Neural progenitor cell (in vitro differentiated cells): ENCODE measurements at regions not wholly inside any gene's neighbourhood (a gene's known extent, or its start where the extent isn't known, plus 50 kb on each side); places are given as distances from the start of the nearest gene placed in this dataset.

Experiments used
- DNase-seq: peaks from one replicate; pipeline ENCODE4 v3.0.0-alpha.2; 2016; ENCODE audit warnings: low spot score
- H2AFZ ChIP-seq: fragments of 200-600 bp; sonication (generic); replicated peaks from 2 replicates; pipeline ENCODE4 v1.6.1; 2016; ENCODE audit warnings: antibody characterized with exemption
- H3F3A ChIP-seq: fragments of 200-600 bp; sonication (generic); 2 replicates; pipeline ENCODE4 v1.6.1; 2016; ENCODE audit warnings: antibody characterized with exemption, low read depth
- H3K27ac ChIP-seq: fragments of 200-600 bp; sonication (generic); 2 replicates; pipeline ENCODE4 v1.5.1; 2016; ENCODE audit warnings: mild to moderate bottlenecking
- H3K27me3 ChIP-seq: fragments of 200-600 bp; sonication (generic); 2 replicates; pipeline ENCODE4 v1.6.1; 2016; ENCODE audit warnings: mild to moderate bottlenecking, moderate library complexity
- H3K36me3 ChIP-seq: fragments of 200-600 bp; sonication (generic); 2 replicates; pipeline ENCODE4 v1.5.1; 2016
- H3K4me1 ChIP-seq: fragments of 200-600 bp; sonication (generic); 2 replicates; pipeline ENCODE4 v1.6.1; 2016; ENCODE audit warnings: mixed run types
- H3K4me2 ChIP-seq: fragments of 200-600 bp; sonication (generic); 2 replicates; pipeline ENCODE4 v1.6.1; 2016
- H3K4me3 ChIP-seq: fragments of 200-600 bp; sonication (generic); 2 replicates; pipeline ENCODE4 v1.5.1; 2016
- H3K79me2 ChIP-seq: fragments of 200-600 bp; sonication (generic); 2 replicates; pipeline ENCODE4 v1.6.1; 2016; ENCODE audit warnings: low read depth
- H3K9ac ChIP-seq: fragments of 200-600 bp; sonication (generic); 2 replicates; pipeline ENCODE4 v1.6.1; 2016
- H3K9me3 ChIP-seq: fragments of 200-600 bp; sonication (generic); 2 replicates; pipeline ENCODE4 v1.5.1; 2016; ENCODE audit warnings: low read depth
- H4K20me1 ChIP-seq: fragments of 200-600 bp; sonication (generic); 2 replicates; pipeline ENCODE4 v1.6.1; 2016; ENCODE audit warnings: low read depth
- H3K27ac Mint-ChIP-seq: 3 replicates; pipeline ENCODE4 v1.8.0; 2021; ENCODE audit warnings: mixed read lengths
- H3K27me3 Mint-ChIP-seq: 2 replicates; pipeline ENCODE4 v1.8.0; 2022; ENCODE audit warnings: low read depth, mild to moderate bottlenecking, inconsistent platforms, moderate library complexity, mixed read lengths; ENCODE audit not compliant: insufficient read depth
- H3K36me3 Mint-ChIP-seq: 3 replicates; pipeline ENCODE4 v1.8.0; 2021; ENCODE audit warnings: mixed read lengths
- H3K4me1 Mint-ChIP-seq: 3 replicates; pipeline ENCODE4 v1.8.0; 2021; ENCODE audit warnings: mixed read lengths
- H3K4me3 Mint-ChIP-seq: 3 replicates; pipeline ENCODE4 v1.8.0; 2021; ENCODE audit warnings: mild to moderate bottlenecking, moderate library complexity, mixed read lengths
- H3K9me3 Mint-ChIP-seq: 3 replicates; pipeline ENCODE4 v1.8.0; 2020; ENCODE audit warnings: mixed read lengths
- CTCF ChIP-seq: fragments of 200-600 bp; sonication (generic); IDR thresholded peaks from 2 replicates; pipeline ENCODE4 v1.5.1; 2017; ENCODE audit warnings: antibody characterized with exemption, mild to moderate bottlenecking
- EZH2 ChIP-seq: fragments of 200-600 bp; sonication (generic); IDR thresholded peaks from 2 replicates; pipeline ENCODE4 v1.6.1; 2017; ENCODE audit warnings: antibody characterized with exemption, mild to moderate bottlenecking, moderate library complexity
- EZH2phosphoT487 ChIP-seq: fragments of 200-600 bp; sonication (generic); IDR thresholded peaks from 2 replicates; pipeline ENCODE4 v1.6.1; 2017; ENCODE audit warnings: antibody characterized with exemption

DNA sequence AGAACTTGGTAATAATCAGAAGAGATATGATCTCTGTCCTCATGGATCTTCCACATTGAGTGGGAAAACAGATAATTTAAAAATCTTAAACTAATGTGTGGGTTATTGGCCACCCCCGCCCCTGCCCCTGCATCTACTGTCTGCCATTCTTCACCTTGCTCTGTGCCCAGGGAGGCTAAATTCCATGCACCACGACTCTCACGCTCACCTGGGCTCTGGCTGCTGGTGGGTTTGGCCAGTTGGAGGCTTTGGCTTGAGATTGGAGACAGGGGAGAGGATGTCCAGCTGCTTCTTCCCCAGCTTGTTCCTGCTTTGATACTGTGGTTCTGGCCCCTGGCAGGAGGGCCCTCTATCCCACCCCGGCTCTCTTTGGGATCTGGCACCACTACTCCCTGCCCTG is 127.9 kb downstream of the IRX5 start:
- Histone ChIP-seq H3K79me2 (no peaks in the 10 kb centered on the region), H3K4me3 (no peak overlapping the region), H3K4me1 (peaks cover 10% of the 10 kb centered on the region), H4K20me1 (no peaks in the 10 kb centered on the region), H3K27ac (no peak overlapping the region), H3F3A (peaks cover 7% of the 10 kb centered on the region), H2AFZ (no peak overlapping the region), H3K9ac (no peak overlapping the region), H3K36me3 (no peaks in the 10 kb centered on the region), H3K27me3 (peaks cover 42% of the 10 kb centered on the region), H3K9me3 (no peaks in the 10 kb centered on the region), H3K4me2 (no peak overlapping the region)
- no peak overlapping the region for H3K27ac Mint-ChIP-seq
- DNase-seq: no peak
- H3K27me3 Mint-ChIP-seq: peaks cover 14% of the 10 kb centered on the region
- no peak for TF ChIP-seq CTCF
- TF ChIP-seq EZH2phosphoT487: no peak
- no peak for TF ChIP-seq EZH2
- H3K4me1 Mint-ChIP-seq: peaks cover 14% of the 10 kb centered on the region
- no peak overlapping the region for H3K4me3 Mint-ChIP-seq
- H3K36me3 Mint-ChIP-seq: no peaks in the 10 kb centered on the region
- no peaks in the 10 kb centered on the region for H3K9me3 Mint-ChIP-seq

DNA sequence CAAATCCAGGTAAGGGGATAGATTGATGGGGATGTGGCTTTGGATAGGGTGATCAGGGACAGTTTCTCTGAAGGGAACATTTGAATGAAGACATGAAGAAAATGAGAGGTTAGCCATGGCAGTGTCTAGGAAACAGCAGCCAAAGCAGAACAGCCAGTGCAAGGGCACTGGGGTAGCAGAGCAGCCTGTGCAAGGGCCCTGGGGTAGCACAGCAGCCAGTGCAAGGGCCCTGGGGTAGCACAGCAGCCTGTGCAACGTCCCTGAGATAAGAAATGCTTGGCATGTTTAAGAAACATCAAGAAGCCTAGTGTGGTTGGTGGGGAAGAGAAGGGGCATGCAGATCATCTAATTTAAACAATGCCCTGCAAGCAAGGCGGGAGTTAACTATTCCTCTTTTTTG is 128.5 kb downstream of the IRX5 start:
- Histone ChIP-seq H3K9ac (no peak overlapping the region), H4K20me1 (no peaks in the 10 kb centered on the region), H3K9me3 (no peaks in the 10 kb centered on the region), H3K79me2 (no peaks in the 10 kb centered on the region), H3K27me3 (peaks cover 48% of the 10 kb centered on the region), H3F3A (peaks cover 7% of the 10 kb centered on the region), H3K4me3 (no peak overlapping the region), H3K27ac (no peak overlapping the region), H3K4me2 (no peak overlapping the region), H3K4me1 (peaks cover 10% of the 10 kb centered on the region), H3K36me3 (no peaks in the 10 kb centered on the region), H2AFZ (no peak overlapping the region)
- no peak for TF ChIP-seq CTCF
- no peak for TF ChIP-seq EZH2
- TF ChIP-seq EZH2phosphoT487: no peak
- Mint-ChIP-seq H3K4me1 (peaks cover 14% of the 10 kb centered on the region), H3K27me3 (peaks cover 14% of the 10 kb centered on the region), H3K9me3 (no peaks in the 10 kb centered on the region), H3K27ac (no peak overlapping the region), H3K36me3 (no peaks in the 10 kb centered on the region), H3K4me3 (no peak overlapping the region)
- DNase-seq: no peak

DNA sequence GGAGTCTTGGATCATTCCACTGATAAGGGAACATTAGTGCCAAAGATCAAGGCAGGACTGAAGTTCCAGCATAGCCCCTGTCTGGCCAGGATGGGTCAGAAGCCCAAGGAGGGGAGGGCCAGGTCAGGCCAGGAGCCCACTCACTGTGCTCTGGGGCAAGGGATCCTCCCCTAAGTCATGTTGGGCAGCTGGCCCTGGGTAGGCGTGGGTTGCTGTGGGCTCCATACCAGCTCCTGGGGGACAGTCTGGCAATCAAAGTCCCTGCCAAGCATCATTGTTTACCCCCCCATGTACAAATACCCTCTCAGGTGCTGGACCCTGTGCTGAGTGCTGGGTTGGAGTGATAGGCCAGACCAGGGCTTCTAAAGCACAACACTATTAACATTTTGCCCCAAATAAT is 130.5 kb downstream of the IRX5 start:
- H3K4me3 ChIP-seq: no peak overlapping the region
- peaks cover 50% of the 10 kb centered on the region for H3K27me3 ChIP-seq
- no peak overlapping the region for H3K4me3 Mint-ChIP-seq
- no peaks in the 10 kb centered on the region for H4K20me1 ChIP-seq
- no peak overlapping the region for H3K4me2 ChIP-seq
- H3K27me3 Mint-ChIP-seq: peaks cover 14% of the 10 kb centered on the region
- no peaks in the 10 kb centered on the region for H3K36me3 ChIP-seq
- no peak for TF ChIP-seq EZH2phosphoT487
- no peak for TF ChIP-seq CTCF
- no peak for TF ChIP-seq EZH2
- no peaks in the 10 kb centered on the region for H3K36me3 Mint-ChIP-seq
- H3K4me1 Mint-ChIP-seq: peaks cover 12% of the 10 kb centered on the region
- H3K27ac Mint-ChIP-seq: no peak overlapping the region
- H3K9ac ChIP-seq: no peak overlapping the region
- H3K79me2 ChIP-seq: no peaks in the 10 kb centered on the region
- H3K9me3 ChIP-seq: no peaks in the 10 kb centered on the region
- H3K9me3 Mint-ChIP-seq: no peaks in the 10 kb centered on the region
- no peak for DNase-seq
- no peak overlapping the region for H2AFZ ChIP-seq
- H3K4me1 ChIP-seq: peaks cover 10% of the 10 kb centered on the region
- no peak overlapping the region for H3K27ac ChIP-seq
- peaks cover 7% of the 10 kb centered on the region for H3F3A ChIP-seq

DNA sequence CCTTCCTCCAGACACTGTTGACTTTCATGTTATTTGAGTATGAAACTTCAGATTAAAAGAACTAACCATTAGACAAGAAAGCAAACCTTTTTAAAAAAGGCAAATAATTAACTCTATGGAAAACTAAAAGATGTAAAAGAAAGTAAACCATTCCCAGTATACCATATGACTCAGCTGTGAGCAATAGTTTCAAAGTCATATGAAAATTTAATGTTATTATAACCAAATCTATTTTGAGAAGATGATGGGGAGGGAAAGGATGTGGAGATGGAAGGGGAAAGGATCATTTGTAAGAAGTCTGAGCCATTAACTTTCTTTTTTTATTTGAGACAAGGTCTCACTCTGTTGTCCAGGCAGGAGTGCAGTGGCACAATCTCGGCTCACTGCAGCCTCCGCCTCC is 131.8 kb downstream of the IRX5 start:
- Histone ChIP-seq H2AFZ (no peak overlapping the region), H3K4me2 (no peak overlapping the region), H3K9ac (no peak overlapping the region), H3K9me3 (no peaks in the 10 kb centered on the region), H4K20me1 (no peaks in the 10 kb centered on the region), H3K27me3 (peaks cover 37% of the 10 kb centered on the region), H3K4me1 (no peaks in the 10 kb centered on the region), H3K79me2 (no peaks in the 10 kb centered on the region), H3K4me3 (no peak overlapping the region), H3K36me3 (no peaks in the 10 kb centered on the region), H3K27ac (no peak overlapping the region), H3F3A (no peaks in the 10 kb centered on the region)
- Mint-ChIP-seq H3K4me3 (no peak overlapping the region), H3K36me3 (no peaks in the 10 kb centered on the region), H3K27ac (no peak overlapping the region), H3K4me1 (peaks cover under 1% of the 10 kb centered on the region), H3K27me3 (peaks cover 7% of the 10 kb centered on the region), H3K9me3 (no peaks in the 10 kb centered on the region)
- no peak for DNase-seq
- TF ChIP-seq EZH2phosphoT487 (no peak), EZH2 (no peak), CTCF (no peak)
